Neuron (in vitro differentiated cells): ENCODE measurements at regions not wholly inside any gene's neighbourhood (a gene's known extent, or its start where the extent isn't known, plus 50 kb on each side); places are given as distances from the start of the nearest gene placed in this dataset.

Source experiments
- H2AFZ ChIP-seq: one replicate; pipeline ENCODE4 v1.6.1; 2013; ENCODE audit warnings: low read depth, mild to moderate bottlenecking, inconsistent platforms, low read length, moderate library complexity
- H3K27me3 ChIP-seq: one replicate; pipeline ENCODE4 v1.6.1; 2013; ENCODE audit warnings: low read length; ENCODE audit not compliant: insufficient read depth
- H3K36me3 ChIP-seq: one replicate; pipeline ENCODE4 v1.6.1; 2013; ENCODE audit warnings: low read length; ENCODE audit not compliant: insufficient read depth
- H3K4me1 ChIP-seq: one replicate; pipeline ENCODE4 v1.6.1; 2013; ENCODE audit warnings: low read length; ENCODE audit not compliant: insufficient read depth
- H3K4me3 ChIP-seq: 2 replicates; pipeline ENCODE4 v1.5.1; 2013; ENCODE audit warnings: mild to moderate bottlenecking, low read length, moderate library complexity
- H3K9me3 ChIP-seq: one replicate; pipeline ENCODE4 v1.6.1; 2013; ENCODE audit warnings: low read length

DNA sequence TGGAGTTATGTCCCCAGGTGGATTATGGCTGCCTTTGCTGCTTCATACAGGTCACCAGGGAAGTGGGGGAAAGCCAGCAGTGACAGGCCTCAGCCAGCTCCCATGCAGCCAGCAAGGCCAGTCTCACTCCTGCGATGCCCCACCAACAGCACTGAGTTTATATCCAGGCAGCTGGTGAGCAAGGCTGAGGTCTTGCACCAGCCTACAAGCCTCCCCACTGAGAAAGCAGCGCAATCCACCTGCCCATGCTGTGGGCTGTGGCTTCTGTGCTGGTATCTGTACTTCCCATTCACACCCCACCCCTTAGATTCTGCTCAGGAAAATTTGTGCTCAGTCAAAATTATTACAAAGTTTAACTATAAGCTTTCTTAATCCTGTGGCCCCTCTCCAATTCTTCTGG is 153.5 kb downstream of the HHIP start:
- H2AFZ ChIP-seq, result no peak overlapping the region
- H3K27me3 ChIP-seq, result no peaks in the 10 kb centered on the region
- no peaks in the 10 kb centered on the region for H3K4me1 ChIP-seq
- peaks cover 2% of the 10 kb centered on the region for H3K9me3 ChIP-seq
- H3K4me3 ChIP-seq, result no peak overlapping the region
- H3K36me3 ChIP-seq, result no peaks in the 10 kb centered on the region

DNA sequence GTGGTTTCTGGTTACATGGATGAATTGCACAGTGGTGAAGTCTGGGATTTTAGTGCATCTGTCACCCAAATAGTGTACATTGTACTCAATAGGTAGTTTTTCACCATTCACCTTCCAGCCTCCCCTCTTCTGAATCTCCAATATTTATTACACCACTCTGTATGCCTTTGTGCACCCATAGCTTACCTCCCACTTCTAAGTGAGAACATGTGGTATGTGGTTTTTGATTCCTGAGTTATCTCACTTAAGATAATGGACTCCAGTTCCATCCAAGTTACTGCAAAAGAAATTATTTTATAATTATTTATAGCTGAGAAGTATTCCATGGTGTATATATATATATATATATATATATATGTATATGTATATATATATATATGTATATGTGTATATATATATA is 155.8 kb downstream of the HHIP start:
- no peaks in the 10 kb centered on the region for H3K36me3 ChIP-seq
- no peaks in the 10 kb centered on the region for H3K27me3 ChIP-seq
- no peak overlapping the region for H3K4me3 ChIP-seq
- H2AFZ ChIP-seq, result no peak overlapping the region
- no peaks in the 10 kb centered on the region for H3K4me1 ChIP-seq
- H3K9me3 ChIP-seq, result peaks cover 6% of the 10 kb centered on the region

DNA sequence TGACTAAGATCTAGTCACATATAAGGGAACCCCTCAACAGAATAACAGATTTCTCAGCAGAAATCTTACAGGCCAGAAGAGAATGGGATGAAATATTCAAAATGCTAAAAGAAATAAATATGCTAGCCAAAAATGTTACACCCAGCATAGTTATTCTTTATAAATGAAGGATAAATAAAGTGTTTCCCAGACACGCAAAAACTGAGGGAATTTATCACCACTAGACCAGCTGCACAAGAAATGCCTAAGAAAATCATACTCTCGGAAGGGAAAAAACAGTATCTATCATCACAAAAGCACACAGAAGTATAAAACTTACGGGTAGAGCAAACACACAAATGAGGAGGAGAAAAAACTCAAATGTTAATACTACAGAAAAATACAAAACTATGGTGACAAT is 162.1 kb downstream of the HHIP start:
- Histone ChIP-seq H3K27me3 (no peaks in the 10 kb centered on the region), H3K4me1 (no peaks in the 10 kb centered on the region), H3K4me3 (no peak overlapping the region), H3K9me3 (peaks cover 11% of the 10 kb centered on the region), H3K36me3 (no peaks in the 10 kb centered on the region), H2AFZ (no peak overlapping the region)

DNA sequence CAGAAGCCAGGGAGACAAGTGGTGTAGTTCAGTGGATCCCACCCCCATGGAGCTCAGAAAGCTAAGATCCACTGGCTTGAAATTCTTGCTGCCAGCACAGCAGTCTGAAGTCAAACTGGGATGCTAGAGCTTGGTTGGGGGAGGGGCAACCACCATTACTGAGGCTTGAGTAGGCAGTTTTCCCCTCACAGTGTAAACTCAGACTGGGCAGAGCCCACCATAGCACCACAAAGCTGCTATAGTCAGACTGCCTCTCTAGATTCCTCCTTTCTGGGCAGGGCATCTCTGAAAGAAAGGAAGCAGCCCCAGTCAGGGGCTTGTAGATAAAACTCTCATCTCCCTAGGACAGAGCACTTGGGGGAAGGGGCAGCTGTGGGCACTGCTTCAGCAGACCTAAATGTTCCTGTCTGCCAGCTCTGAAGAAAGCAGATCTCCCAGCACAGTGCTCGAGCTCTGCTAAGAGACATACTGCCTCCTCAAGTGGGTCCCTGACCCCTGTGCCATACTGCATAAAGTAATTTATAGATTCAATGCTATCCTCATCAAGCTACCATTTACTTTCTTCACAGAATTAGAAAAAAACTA is 163.2 kb downstream of the HHIP start:
- peak overlapping the region; percentile 24 for H3K4me3 ChIP-seq
- H3K27me3 ChIP-seq, result no peaks in the 10 kb centered on the region
- H3K9me3 ChIP-seq, result peaks cover 11% of the 10 kb centered on the region
- H3K4me1 ChIP-seq, result no peaks in the 10 kb centered on the region
- no peak overlapping the region for H2AFZ ChIP-seq
- H3K36me3 ChIP-seq, result no peaks in the 10 kb centered on the region

DNA sequence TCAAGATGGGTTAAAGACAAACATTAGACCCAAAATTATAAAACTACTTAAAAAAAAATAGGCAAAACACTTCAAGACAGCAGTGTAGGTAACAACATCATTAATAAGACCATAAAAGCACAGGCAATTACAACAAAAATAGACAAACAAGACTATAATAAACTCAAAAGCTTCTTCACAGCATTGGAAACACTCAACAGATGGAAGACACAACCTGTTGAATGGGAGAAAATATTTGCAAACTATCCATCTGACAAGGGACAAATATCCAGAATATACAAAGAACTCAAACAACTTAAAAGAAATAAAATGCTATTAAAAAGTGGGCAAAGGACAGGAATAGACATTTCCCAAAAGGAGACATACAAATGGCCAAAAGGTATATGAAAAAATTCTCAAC is 170.7 kb downstream of the HHIP start:
- no peak overlapping the region for H3K4me3 ChIP-seq
- peaks cover 7% of the 10 kb centered on the region for H3K4me1 ChIP-seq
- no peaks in the 10 kb centered on the region for H3K9me3 ChIP-seq
- no peaks in the 10 kb centered on the region for H3K36me3 ChIP-seq
- no peaks in the 10 kb centered on the region for H3K27me3 ChIP-seq
- H2AFZ ChIP-seq, result no peak overlapping the region

DNA sequence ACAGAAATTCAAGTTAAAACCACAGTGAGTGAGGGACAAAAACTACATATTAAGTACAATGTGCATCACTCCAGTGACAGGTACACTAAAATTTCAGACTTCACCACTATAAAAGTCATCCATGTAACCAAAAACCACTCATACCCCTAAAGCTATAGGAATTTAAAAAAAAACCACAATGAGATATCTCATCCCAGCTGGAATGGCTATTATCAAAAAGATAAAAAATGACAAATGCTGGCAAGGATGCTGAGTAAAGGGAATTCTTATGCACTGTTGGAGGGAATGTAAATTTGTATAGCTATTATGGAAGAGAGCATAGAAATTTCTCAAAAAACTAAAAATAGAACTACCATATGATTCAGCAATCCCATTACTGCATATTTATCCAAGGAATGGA is 171.1 kb downstream of the HHIP start:
- no peak overlapping the region for H2AFZ ChIP-seq
- H3K9me3 ChIP-seq, result no peaks in the 10 kb centered on the region
- no peaks in the 10 kb centered on the region for H3K36me3 ChIP-seq
- peaks cover 7% of the 10 kb centered on the region for H3K4me1 ChIP-seq
- H3K27me3 ChIP-seq, result no peaks in the 10 kb centered on the region
- no peak overlapping the region for H3K4me3 ChIP-seq

DNA sequence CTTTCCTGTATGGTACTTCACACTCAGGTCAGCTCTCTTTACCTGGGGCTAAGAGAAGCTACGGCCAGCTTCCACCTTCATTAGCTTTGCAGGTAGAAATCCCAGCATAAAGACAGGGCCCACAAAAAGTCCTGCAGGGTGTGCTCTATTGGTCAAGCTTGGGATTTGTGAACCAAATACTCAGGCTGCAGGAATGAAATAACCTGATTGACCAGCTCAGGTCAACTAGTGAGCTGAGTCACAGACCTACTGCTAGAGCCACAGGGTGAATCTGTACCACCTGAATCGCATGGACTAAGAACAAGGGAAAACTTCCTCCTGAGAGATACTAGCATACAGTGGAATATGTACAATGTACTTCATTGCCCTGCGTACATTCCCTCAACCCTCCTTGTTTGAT is 172.2 kb downstream of the HHIP start:
- Histone ChIP-seq H3K4me1 (peaks cover 7% of the 10 kb centered on the region), H3K36me3 (no peaks in the 10 kb centered on the region), H2AFZ (no peak overlapping the region), H3K27me3 (no peaks in the 10 kb centered on the region), H3K9me3 (no peaks in the 10 kb centered on the region), H3K4me3 (no peak overlapping the region)

DNA sequence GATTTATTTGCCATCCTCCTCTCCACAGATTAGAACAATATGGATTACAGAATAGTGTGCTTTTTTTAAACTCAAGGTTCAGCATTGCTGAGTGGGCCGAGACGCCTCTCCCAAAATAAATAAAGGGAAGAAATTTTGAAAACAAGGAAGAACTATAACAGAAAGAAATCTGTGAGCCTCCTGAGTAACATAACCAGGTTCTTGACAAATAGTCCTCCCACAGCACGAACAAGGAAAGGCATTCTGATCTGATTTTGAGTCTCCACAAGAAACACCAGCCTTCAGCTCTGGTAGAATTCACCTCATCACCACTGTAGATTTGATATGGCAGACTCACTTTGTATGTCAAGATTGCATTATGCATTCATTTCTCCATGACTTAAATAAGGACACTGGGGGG is 173.6 kb downstream of the HHIP start:
- peaks cover 7% of the 10 kb centered on the region for H3K4me1 ChIP-seq
- no peak overlapping the region for H2AFZ ChIP-seq
- no peak overlapping the region for H3K4me3 ChIP-seq
- no peaks in the 10 kb centered on the region for H3K27me3 ChIP-seq
- H3K36me3 ChIP-seq, result no peaks in the 10 kb centered on the region
- H3K9me3 ChIP-seq, result no peaks in the 10 kb centered on the region

DNA sequence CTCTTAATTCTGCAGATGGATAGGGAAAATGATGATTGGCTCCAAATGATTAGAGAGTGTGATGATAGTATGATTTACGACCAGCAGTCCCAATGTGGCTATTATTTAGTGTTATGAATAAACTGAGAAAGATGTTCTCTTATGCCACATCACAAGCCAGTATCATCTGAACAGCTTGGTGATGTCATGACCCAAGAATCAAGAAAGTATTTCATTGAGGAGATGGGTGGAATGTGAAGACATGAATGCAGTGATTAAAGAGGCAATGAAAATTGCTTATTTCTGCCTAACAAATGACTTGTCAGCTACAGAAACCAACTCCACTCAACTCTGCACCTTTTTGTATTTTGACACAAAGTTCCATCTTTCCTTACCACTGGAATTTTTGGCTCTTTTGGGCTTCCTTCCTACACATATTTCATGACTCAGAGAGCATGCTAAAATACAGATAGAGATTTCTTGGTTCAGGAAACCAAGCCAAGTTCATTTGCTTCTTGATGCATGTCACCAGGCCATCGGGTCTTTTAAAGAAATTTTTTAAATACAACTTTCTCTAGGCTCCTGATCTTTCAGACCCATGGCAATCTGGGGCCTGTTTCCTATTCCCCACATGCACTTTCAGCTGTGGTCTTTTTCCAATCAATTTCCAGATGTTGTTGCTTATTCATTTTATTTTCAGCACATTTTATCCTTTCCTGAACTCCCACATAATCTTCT is 174.2 kb downstream of the HHIP start:
- no peak overlapping the region for H3K4me3 ChIP-seq
- no peaks in the 10 kb centered on the region for H3K9me3 ChIP-seq
- H2AFZ ChIP-seq, result no peak overlapping the region
- H3K4me1 ChIP-seq, result peaks cover 7% of the 10 kb centered on the region
- no peaks in the 10 kb centered on the region for H3K36me3 ChIP-seq
- no peaks in the 10 kb centered on the region for H3K27me3 ChIP-seq

DNA sequence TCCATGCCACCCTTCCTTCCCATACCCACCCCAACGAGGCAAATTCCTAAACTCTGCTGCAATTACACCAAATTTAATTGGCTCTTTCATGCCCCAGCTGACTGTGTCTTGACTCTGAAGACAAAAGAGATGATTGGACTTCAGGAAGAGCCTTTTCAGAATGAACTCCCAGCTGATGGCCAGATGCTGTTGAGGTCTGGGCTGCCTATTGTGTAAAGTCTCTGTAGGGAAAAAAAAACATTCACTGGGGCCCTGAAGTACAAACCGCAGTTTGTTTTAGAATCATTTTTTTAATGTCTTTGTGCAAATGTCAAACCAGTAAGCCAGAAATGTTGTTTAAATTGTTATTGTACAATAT is 174.8 kb downstream of the HHIP start:
- Histone ChIP-seq H3K36me3 (no peaks in the 10 kb centered on the region), H3K4me1 (peaks cover 7% of the 10 kb centered on the region), H3K27me3 (no peaks in the 10 kb centered on the region), H2AFZ (no peak overlapping the region), H3K4me3 (no peak overlapping the region), H3K9me3 (no peaks in the 10 kb centered on the region)

DNA sequence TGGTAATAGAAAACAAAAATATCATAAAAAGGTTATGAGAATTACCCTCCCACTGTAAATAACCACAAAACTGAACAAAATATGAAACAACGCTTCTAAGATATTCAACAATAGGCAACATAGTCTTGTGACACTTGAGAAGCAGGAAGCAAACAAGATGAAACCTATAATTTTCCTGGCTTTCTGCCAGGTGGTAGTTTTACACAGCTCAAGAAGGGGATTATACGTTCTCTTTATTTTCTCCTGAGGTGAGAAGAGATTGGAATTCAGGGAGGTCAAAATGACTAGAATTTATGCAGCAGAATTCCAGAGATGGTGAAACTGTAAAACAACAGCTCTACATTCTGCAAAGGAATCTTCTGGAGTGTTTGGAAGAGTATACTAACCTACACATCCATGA is 186.0 kb downstream of the HHIP start:
- Histone ChIP-seq H3K36me3 (no peaks in the 10 kb centered on the region), H3K27me3 (no peaks in the 10 kb centered on the region), H3K4me3 (no peak overlapping the region), H2AFZ (no peak overlapping the region), H3K9me3 (no peaks in the 10 kb centered on the region), H3K4me1 (no peaks in the 10 kb centered on the region)

DNA sequence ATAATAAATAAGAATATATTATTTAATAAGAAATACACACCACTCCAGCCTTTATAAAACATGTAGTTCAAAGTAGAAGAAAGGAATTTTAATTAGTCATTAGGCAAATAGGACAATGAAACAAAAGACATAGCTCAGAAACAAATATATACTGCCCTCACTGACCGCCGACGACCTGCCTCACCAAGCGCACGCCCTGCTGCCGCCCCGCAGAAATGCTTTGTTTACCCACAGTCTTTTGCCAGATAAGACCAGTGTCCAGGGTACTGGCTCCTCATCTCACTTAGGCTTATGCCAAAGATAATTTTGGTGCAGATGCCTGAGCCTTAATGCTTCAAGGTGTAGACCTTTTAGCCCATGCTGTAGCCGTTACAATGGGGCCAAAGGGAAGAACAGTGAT is 199.5 kb downstream of the HHIP start:
- Histone ChIP-seq H3K9me3 (no peaks in the 10 kb centered on the region), H3K36me3 (no peaks in the 10 kb centered on the region), H2AFZ (no peak overlapping the region), H3K4me1 (no peaks in the 10 kb centered on the region), H3K27me3 (no peaks in the 10 kb centered on the region), H3K4me3 (no peak overlapping the region)

DNA sequence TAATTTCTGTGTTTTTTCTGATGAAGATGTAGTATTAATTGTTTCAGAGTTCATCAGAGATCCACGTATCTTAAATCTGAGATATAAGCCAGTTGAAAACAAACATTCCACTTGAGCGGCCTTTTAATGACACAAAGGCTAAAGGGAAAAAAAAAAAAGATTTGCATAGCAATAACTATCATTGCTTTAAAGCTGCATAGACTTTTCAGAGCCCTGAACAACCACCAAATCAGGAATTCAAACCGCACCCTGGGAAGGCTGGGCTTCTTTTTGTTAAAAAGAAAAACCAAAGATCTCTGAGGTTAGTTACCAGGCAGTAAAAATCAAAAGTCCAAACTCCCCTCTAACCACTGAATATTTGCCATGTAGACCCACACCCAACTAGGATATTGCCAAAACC is 206.0 kb downstream of the HHIP start:
- no peaks in the 10 kb centered on the region for H3K27me3 ChIP-seq
- H3K36me3 ChIP-seq, result no peaks in the 10 kb centered on the region
- peaks cover 12% of the 10 kb centered on the region for H3K4me1 ChIP-seq
- H2AFZ ChIP-seq, result peak overlapping the region; percentile 18
- H3K4me3 ChIP-seq, result no peak overlapping the region
- H3K9me3 ChIP-seq, result no peaks in the 10 kb centered on the region

DNA sequence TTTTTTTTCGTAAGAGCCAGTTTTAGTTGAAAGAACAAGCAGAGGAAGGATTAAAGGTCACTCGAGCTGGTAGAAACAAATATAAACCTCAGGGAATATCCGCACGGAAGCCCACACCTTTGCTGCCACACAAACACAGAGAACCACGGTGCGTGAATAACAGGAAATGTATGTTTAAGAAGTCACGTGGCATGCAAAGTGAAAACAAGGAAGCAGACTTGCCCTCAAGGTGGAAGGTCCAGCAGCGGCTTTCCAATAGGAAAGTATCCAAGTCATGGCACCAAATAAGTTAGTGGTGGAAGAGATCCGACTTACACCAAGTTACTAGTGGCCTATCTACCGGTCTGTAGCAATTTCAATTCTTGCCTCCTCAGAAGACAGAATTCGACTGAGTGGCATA is 215.5 kb downstream of the HHIP start:
- H3K4me1 ChIP-seq, result no peaks in the 10 kb centered on the region
- H3K4me3 ChIP-seq, result no peak overlapping the region
- no peaks in the 10 kb centered on the region for H3K36me3 ChIP-seq

More for the DNA sequence above, 215.5 kb downstream of the HHIP start:
- Histone ChIP-seq H3K9me3 (no peaks in the 10 kb centered on the region), H2AFZ (no peak overlapping the region), H3K27me3 (no peaks in the 10 kb centered on the region)
